Loucy (cell line): ENCODE measurements at regions not wholly inside any gene's neighbourhood (a gene's known extent, or its start where the extent isn't known, plus 50 kb on each side); places are given as distances from the start of the nearest gene placed in this dataset.

Experiments
- EZH2phosphoT487 ChIP-seq: fragments of 200-600 bp; IDR thresholded peaks from 2 replicates; pipeline ENCODE4 v1.6.1; 2018; ENCODE audit warnings: antibody characterized with exemption, mild to moderate bottlenecking, moderate library complexity, borderline replicate concordance
- TF ChIP-seq, protein P1 (sequence below): fragments of 200-600 bp; sonication (generic); conservative IDR thresholded peaks from 2 replicates; pipeline ENCODE4 v1.5.1; 2014; ENCODE audit warnings: mild to moderate bottlenecking, antibody characterized with exemption, low read length

DNA sequence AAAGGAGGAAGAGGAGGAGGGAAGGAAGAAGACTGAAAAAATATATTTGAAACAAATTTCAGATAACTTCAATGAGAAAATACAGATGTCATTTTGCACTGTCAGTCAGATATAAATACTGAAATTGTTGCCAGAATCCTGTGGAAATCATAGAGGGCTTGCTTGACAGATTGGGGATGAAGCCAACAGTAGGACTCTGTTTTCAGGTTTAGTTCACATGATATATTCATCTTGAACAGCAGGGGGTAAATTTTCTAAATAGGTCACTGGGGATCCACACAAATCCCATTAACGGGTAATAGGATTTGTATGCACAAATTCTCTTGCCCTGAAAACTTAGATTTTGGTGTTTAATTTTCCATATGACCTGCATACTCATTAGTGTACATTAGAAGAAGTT lies 103.3 kb upstream of the PCDH18 start:
- TF ChIP-seq, protein P1, sequence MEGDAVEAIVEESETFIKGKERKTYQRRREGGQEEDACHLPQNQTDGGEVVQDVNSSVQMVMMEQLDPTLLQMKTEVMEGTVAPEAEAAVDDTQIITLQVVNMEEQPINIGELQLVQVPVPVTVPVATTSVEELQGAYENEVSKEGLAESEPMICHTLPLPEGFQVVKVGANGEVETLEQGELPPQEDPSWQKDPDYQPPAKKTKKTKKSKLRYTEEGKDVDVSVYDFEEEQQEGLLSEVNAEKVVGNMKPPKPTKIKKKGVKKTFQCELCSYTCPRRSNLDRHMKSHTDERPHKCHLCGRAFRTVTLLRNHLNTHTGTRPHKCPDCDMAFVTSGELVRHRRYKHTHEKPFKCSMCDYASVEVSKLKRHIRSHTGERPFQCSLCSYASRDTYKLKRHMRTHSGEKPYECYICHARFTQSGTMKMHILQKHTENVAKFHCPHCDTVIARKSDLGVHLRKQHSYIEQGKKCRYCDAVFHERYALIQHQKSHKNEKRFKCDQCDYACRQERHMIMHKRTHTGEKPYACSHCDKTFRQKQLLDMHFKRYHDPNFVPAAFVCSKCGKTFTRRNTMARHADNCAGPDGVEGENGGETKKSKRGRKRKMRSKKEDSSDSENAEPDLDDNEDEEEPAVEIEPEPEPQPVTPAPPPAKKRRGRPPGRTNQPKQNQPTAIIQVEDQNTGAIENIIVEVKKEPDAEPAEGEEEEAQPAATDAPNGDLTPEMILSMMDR, result no peak
- no peak for TF ChIP-seq EZH2phosphoT487
